ENCODE measurements at regions not wholly inside any gene's neighbourhood (a gene's known extent, or its start where the extent isn't known, plus 50 kb on each side); places are given as distances from the start of the nearest gene placed in this dataset.

DNA sequence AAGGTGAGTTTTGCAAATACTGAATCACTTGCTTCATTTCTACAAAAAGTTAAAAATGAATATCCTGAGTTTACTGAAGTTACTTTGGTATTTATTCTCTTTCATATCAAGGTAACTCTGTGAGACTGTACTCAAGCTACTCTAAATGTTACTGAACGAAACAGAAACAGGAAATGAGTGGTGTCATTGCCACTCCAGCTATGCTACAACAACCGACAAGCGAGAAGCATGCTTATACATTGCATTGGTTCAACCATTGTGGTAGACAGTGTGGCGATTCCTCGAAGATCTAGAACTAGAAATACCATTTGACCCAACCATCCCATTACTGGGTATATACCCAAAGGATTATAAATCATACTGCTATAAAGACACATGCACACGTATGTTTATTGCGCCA, 313.2 kb upstream of the THBS1 start:
- TF ChIP-seq, protein P1, sequence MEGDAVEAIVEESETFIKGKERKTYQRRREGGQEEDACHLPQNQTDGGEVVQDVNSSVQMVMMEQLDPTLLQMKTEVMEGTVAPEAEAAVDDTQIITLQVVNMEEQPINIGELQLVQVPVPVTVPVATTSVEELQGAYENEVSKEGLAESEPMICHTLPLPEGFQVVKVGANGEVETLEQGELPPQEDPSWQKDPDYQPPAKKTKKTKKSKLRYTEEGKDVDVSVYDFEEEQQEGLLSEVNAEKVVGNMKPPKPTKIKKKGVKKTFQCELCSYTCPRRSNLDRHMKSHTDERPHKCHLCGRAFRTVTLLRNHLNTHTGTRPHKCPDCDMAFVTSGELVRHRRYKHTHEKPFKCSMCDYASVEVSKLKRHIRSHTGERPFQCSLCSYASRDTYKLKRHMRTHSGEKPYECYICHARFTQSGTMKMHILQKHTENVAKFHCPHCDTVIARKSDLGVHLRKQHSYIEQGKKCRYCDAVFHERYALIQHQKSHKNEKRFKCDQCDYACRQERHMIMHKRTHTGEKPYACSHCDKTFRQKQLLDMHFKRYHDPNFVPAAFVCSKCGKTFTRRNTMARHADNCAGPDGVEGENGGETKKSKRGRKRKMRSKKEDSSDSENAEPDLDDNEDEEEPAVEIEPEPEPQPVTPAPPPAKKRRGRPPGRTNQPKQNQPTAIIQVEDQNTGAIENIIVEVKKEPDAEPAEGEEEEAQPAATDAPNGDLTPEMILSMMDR (IDR thresholded peaks at IDR 0.05): no peak
- TF ChIP-seq POLR2A (IDR thresholded peaks at IDR 0.05): no peak

Data from lower leg skin (tissue), 3 donors.